ENCODE measurements at regions not wholly inside any gene's neighbourhood (a gene's known extent, or its start where the extent isn't known, plus 50 kb on each side); places are given as distances from the start of the nearest gene placed in this dataset.

GRCh38 chrX:39897741-39898097 lies 200.0 kb downstream of the BCOR start:
- intact Hi-C loops (cut with DNase I): no loop called here
- DNase-seq: no peak
- Histone ChIP-seq H3K4me3 (no peak overlapping the region), H3K36me3 (no peaks in the 10 kb centered on the region), H3K9me3 (no peaks in the 10 kb centered on the region), H3K4me1 (peaks cover 10 to 71% (median 24%) of the 10 kb centered on the region in 3 donors), H3K27me3 (no peaks in the 10 kb centered on the region), H3K27ac (peak overlapping the region; percentile 22 to 72 (median 60))
- WGBS, 2 donors: 23 to 55% methylated on average over 2 to 3 of the region's 6 CpGs
- TF ChIP-seq POLR2A (IDR thresholded peaks at IDR 0.05) (no peak), CTCF (IDR thresholded peaks at IDR 0.05) (no peak)

DNA sequence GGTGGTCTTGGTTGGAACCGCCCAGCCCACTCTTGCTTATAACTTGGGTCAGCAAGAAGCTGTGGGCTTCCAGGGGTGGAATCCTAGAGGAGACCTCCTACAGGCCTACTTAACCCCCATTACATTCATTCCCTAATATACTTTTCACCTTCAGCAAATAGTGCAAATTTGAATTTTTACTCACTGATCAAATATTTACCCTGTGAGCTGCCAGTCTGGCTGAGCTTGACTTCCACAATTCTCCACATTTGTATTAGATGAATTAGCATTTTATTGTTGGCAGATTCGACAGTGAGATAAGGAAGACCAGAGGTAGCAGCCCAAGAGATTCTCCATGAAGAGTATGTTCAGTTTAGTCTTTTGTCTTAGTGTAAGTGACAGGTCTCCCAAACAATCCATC lies 199.6 kb downstream of the BCOR start:
- TF ChIP-seq POLR2A (IDR thresholded peaks at IDR 0.05): no peak
- no peak for TF ChIP-seq CTCF (IDR thresholded peaks at IDR 0.05)
- no peak overlapping the region for H3K4me3 ChIP-seq
- no peaks in the 10 kb centered on the region for H3K9me3 ChIP-seq
- DNase-seq: no peak
- intact Hi-C loops (cut with DNase I): no loop called here
- 54 to 75% methylated on average over 2 of the region's 2 CpGs for WGBS, 2 donors
- H3K36me3 ChIP-seq: no peaks in the 10 kb centered on the region
- peaks cover 10 to 71% (median 24%) of the 10 kb centered on the region in 3 donors for H3K4me1 ChIP-seq
- peak overlapping the region; percentile 22 to 72 (median 60) for H3K27ac ChIP-seq
- no peaks in the 10 kb centered on the region for H3K27me3 ChIP-seq

GRCh38 chrX:39899059-39899458 lies 198.7 kb downstream of the BCOR start:
- no peak for DNase-seq
- Histone ChIP-seq H3K4me1 (peaks cover 10 to 75% (median 24%) of the 10 kb centered on the region in 3 donors), H3K27me3 (no peaks in the 10 kb centered on the region), H3K4me3 (no peak overlapping the region), H3K27ac (peak overlapping the region in 3 of 4 donors; percentile 19 to 64 (median 22)), H3K36me3 (no peaks in the 10 kb centered on the region), H3K9me3 (no peaks in the 10 kb centered on the region)
- intact Hi-C loops (cut with DNase I): no loop called here
- 72% methylated on average over 4 of the region's 10 CpGs; no CpG with 5 or more reads in 1 of the 2 donors for WGBS, 2 donors
- TF ChIP-seq CTCF (IDR thresholded peaks at IDR 0.05) (no peak), POLR2A (IDR thresholded peaks at IDR 0.05) (no peak)

DNA sequence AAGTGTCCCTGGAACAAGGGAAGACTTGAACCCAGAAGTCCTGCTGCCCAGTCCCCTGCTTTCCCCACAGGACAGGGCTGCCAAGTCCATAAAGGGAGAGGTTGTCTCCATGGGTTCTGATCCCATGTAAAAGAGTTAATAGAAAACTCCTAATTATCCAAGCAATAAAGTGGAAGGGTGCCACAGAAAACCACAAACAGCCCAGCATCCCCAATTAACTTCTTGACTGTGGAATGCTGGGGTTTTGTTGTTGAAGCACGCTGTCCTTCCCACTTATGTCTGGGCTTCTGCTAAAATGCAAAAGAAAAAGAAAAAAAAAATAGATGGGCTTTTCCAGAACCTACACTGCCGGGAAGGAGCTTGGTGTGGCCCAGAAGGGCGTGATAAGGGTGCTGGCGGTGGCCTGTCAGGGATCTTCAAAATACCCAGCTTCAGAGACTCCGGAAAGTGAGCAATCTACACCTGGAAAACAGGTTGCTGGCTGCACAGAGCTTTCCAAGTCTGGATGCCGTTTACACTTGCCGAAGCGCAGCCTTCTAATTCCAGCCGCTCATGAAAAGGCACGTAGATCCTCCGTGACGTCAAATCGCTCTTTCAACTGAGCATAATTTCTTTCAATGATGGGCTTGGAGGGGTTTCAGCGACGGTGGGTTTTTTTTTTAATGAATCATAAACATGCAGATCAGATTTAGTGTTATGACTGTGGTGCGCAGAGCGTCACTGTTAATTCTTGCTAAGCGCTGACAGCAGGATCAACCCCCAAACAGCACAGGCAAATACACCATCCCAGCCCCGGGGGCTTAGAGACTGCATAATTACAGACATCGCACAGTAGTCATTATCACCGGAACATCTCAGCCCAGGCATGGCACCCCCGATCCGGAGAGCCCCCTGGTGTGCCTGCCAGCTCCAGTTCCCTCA lies 197.6 kb downstream of the BCOR start:
- no peaks in the 10 kb centered on the region for H3K36me3 ChIP-seq
- H3K4me1 ChIP-seq: peaks cover 5 to 72% (median 18%) of the 10 kb centered on the region in 3 donors
- TF ChIP-seq POLR2A (IDR thresholded peaks at IDR 0.05) (no peak), CTCF (IDR thresholded peaks at IDR 0.05) (no peak)
- peak overlapping the region in 2 of 4 donors; percentile 49 to 64 for H3K27ac ChIP-seq
- H3K9me3 ChIP-seq: no peaks in the 10 kb centered on the region
- intact Hi-C loops (cut with DNase I): no loop called here
- 20 to 59% methylated on average over 1 to 18 of the region's 23 CpGs for WGBS, 2 donors
- DNase-seq: no peak
- H3K4me3 ChIP-seq: no peak overlapping the region
- no peaks in the 10 kb centered on the region for H3K27me3 ChIP-seq

DNA sequence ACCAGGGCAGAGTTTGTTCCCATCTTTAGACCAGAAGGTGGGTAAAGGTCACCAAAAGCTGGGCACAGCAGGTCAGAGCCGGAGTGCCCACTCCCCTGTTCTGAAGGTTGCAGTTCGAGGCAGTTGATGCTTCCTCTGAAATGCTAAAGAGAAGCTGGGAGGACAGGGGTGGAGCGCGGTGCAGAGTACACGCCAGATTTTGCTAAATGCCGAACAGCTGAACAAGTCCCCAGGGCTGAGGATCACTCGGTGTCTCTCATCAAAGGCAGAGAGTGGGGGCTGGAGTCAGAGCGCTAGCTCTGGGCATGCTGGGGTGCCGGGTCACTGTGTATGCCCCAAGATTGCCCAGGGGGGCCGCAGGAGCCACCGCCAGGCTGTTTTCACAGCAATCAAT lies 197.0 kb downstream of the BCOR start:
- intact Hi-C loops (cut with DNase I): no loop called here
- 7 to 47% methylated on average over 3 to 6 of the region's 11 CpGs for WGBS, 2 donors
- Histone ChIP-seq H3K27ac (peak overlapping the region in 2 of 4 donors; percentile 49 to 64), H3K4me3 (no peak overlapping the region), H3K27me3 (no peaks in the 10 kb centered on the region), H3K36me3 (no peaks in the 10 kb centered on the region), H3K4me1 (peaks cover 5 to 72% (median 16%) of the 10 kb centered on the region in 3 donors), H3K9me3 (no peaks in the 10 kb centered on the region)
- TF ChIP-seq POLR2A (IDR thresholded peaks at IDR 0.05) (no peak), CTCF (IDR thresholded peaks at IDR 0.05) (no peak)
- no peak for DNase-seq
